ENCODE measurements at regions not wholly inside any gene's neighbourhood (a gene's known extent, or its start where the extent isn't known, plus 50 kb on each side); places are given as distances from the start of the nearest gene placed in this dataset.
"Not testable (repeated sequence)": the region's sequence is repeated elsewhere in the genome, so short reads cannot be mapped to it uniquely, and the experiment has no call there.

DNA sequence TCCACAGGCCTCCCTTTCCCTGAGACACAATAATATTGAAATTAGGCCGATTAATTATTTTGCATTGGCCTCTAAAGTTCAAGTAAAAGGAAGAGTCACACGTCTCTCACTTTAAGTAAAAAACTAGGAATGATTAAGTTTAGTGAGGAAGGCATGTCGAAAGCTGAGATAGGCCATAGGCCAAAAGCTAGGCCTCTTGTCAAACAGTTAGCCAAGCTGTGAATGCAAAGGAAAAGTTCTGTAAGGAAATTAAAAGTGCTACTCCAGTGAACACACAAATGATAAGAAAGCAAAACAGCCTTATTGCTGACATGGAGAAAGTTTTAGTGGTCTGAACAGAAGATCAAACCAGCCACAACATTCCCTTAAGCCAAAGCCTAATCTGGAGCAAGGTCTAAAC, 91.4 kb upstream of the ZC3H11B start:
- TF ChIP-seq POLR2A (IDR thresholded peaks at IDR 0.05; ENCODE audit: low read length); GATA1 (IDR thresholded peaks at IDR 0.05; ENCODE audit: low read depth, low read length): not testable (repeated sequence)
